Suprapubic skin (tissue), 4 donors: ENCODE measurements at regions not wholly inside any gene's neighbourhood (a gene's known extent, or its start where the extent isn't known, plus 50 kb on each side); places are given as distances from the start of the nearest gene placed in this dataset.

ENCODE experiments used
- CTCF ChIP-seq, 2 donors: fragments of 200-600 bp in 1 of 2; fragments of 450-650 bp in 1 of 2; sonication (generic) in 1 of 2; IDR thresholded peaks; one replicate each; pipeline ENCODE4 v1.5.1; 2016 to 2019; ENCODE audit warnings: antibody characterized with exemption in 2 of 2, mild to moderate bottlenecking in 1 of 2, moderate library complexity in 1 of 2
- EP300 ChIP-seq: sonication (generic); formaldehyde crosslinking; IDR thresholded peaks from one replicate; pipeline ENCODE4 v1.6.1; 2017; ENCODE audit warnings: antibody characterized with exemption
- POLR2A ChIP-seq, 2 donors: fragments of 450-650 bp; IDR thresholded peaks; one replicate each; pipeline ENCODE4 v1.6.1; 2017; ENCODE audit warnings: antibody characterized with exemption in 2 of 2, mild to moderate bottlenecking in 2 of 2, moderate library complexity in 2 of 2
- POLR2AphosphoS5 ChIP-seq, 3 donors: sonication (generic); formaldehyde crosslinking; IDR thresholded peaks; one replicate each; pipeline ENCODE4 v1.6.1; 2017; ENCODE audit warnings: antibody characterized with exemption in 3 of 3

GRCh38 chr6:18883851-18884250, 496.7 kb downstream of the RNF144B start:
- no peak for TF ChIP-seq POLR2AphosphoS5 (IDR thresholded peaks at IDR 0.05)
- TF ChIP-seq CTCF (IDR thresholded peaks at IDR 0.05), result no peak
- no peak for TF ChIP-seq EP300
- TF ChIP-seq POLR2A (IDR thresholded peaks at IDR 0.05), result no peak
